Endodermal cell (in vitro differentiated cells): ENCODE measurements at regions not wholly inside any gene's neighbourhood (a gene's known extent, or its start where the extent isn't known, plus 50 kb on each side); places are given as distances from the start of the nearest gene placed in this dataset.

Experiments
- DNase-seq: peaks from one replicate; pipeline ENCODE4 v3.0.0-alpha.2; 2017
- H3K27ac ChIP-seq: 2 replicates; pipeline ENCODE4 v1.5.1; 2013; ENCODE audit warnings: mild to moderate bottlenecking, low read depth, low read length, moderate library complexity
- H3K27me3 ChIP-seq: 2 replicates; pipeline ENCODE4 v1.6.1; 2013; ENCODE audit warnings: mild to moderate bottlenecking, low read length, moderate library complexity; ENCODE audit not compliant: insufficient read depth, control insufficient read depth, poor library complexity, severe bottlenecking
- H3K36me3 ChIP-seq: 2 replicates; pipeline ENCODE4 v1.7.0; 2013; ENCODE audit warnings: mild to moderate bottlenecking, low read length, moderate library complexity; ENCODE audit not compliant: control insufficient read depth, insufficient read depth
- H3K4me1 ChIP-seq: one replicate; pipeline ENCODE4 v1.7.0; 2013; ENCODE audit warnings: low read length; ENCODE audit not compliant: control insufficient read depth, insufficient read depth
- H3K4me3 ChIP-seq: 2 replicates; pipeline ENCODE4 v1.5.1; 2013; ENCODE audit warnings: mild to moderate bottlenecking, low read length, moderate library complexity
- H3K9ac ChIP-seq: 2 replicates; pipeline ENCODE4 v1.6.1; 2013; ENCODE audit warnings: mild to moderate bottlenecking, low read length, moderate library complexity; ENCODE audit not compliant: poor library complexity, severe bottlenecking; ENCODE audit errors: extremely low read depth
- H3K9me3 ChIP-seq: 2 replicates; pipeline ENCODE4 v1.6.1; 2013; ENCODE audit warnings: mild to moderate bottlenecking, low read length, moderate library complexity; ENCODE audit not compliant: control insufficient read depth
- H3K27ac Mint-ChIP-seq: 2 replicates; pipeline ENCODE4 v1.8.0; 2020; ENCODE audit warnings: mixed read lengths
- H3K27me3 Mint-ChIP-seq: 2 replicates; pipeline ENCODE4 v1.8.0; 2021; ENCODE audit warnings: mild to moderate bottlenecking, mixed read lengths; ENCODE audit not compliant: insufficient read depth
- H3K36me3 Mint-ChIP-seq: 2 replicates; pipeline ENCODE4 v1.8.0; 2020; ENCODE audit warnings: low read depth, mixed read lengths
- H3K4me1 Mint-ChIP-seq: 2 replicates; pipeline ENCODE4 v1.8.0; 2020; ENCODE audit warnings: mixed read lengths
- H3K4me3 Mint-ChIP-seq: 2 replicates; pipeline ENCODE4 v1.8.0; 2020; ENCODE audit warnings: mild to moderate bottlenecking, moderate library complexity, mixed read lengths
- H3K9me3 Mint-ChIP-seq: 2 replicates; pipeline ENCODE4 v1.8.0; 2020; ENCODE audit warnings: mild to moderate bottlenecking, mixed read lengths
- CTCF ChIP-seq: fragments of 200-600 bp; sonication (generic); conservative IDR thresholded peaks from 2 replicates; pipeline ENCODE4 v1.5.0; 2021; ENCODE audit warnings: antibody characterized with exemption, mild to moderate bottlenecking
- WGBS, 2 experiments: methylation state at CpG; one replicate each; pipeline versions ENCODE4 v1.1.5 to v1.1.7; 2013; ENCODE audit warnings: missing lambda C conversion rate in 2 of 2, mixed read lengths in 1 of 2; ENCODE audit not compliant: insufficient coverage in 1 of 2, insufficient read length in 1 of 2; 5-methylcytosine and 5-hydroxymethylcytosine counted together

- DNase-seq: no peak
- Histone ChIP-seq H3K9ac (no peak overlapping the region), H3K27ac (no peak overlapping the region), H3K36me3 (no peaks in the 10 kb centered on the region), H3K9me3 (no peaks in the 10 kb centered on the region), H3K27me3 (peaks cover 26% of the 10 kb centered on the region), H3K4me1 (no peaks in the 10 kb centered on the region), H3K4me3 (no peak overlapping the region)
- TF ChIP-seq CTCF: no peak
- Mint-ChIP-seq H3K4me3 (no peak overlapping the region), H3K9me3 (peaks cover 16% of the 10 kb centered on the region), H3K4me1 (no peaks in the 10 kb centered on the region), H3K36me3 (no peaks in the 10 kb centered on the region), H3K27me3 (peaks cover 46% of the 10 kb centered on the region), H3K27ac (no peak overlapping the region)
- WGBS, 2 experiments: 89 to 94% methylated on average over 5 to 7 of the region's 7 CpGs
Observed at GRCh38 chr12:114054982-114055381, 88.9 kb upstream of the RBM19 start.

GRCh38 chr12:114046236-114046998 is 80.3 kb upstream of the RBM19 start:
- Mint-ChIP-seq H3K4me3 (no peak overlapping the region), H3K9me3 (no peaks in the 10 kb centered on the region), H3K36me3 (no peaks in the 10 kb centered on the region), H3K27ac (no peak overlapping the region), H3K4me1 (peaks cover 26% of the 10 kb centered on the region), H3K27me3 (peaks cover 35% of the 10 kb centered on the region)
- Histone ChIP-seq H3K4me3 (no peak overlapping the region), H3K36me3 (no peaks in the 10 kb centered on the region), H3K27ac (no peak overlapping the region), H3K9me3 (no peaks in the 10 kb centered on the region), H3K4me1 (peaks cover 6% of the 10 kb centered on the region), H3K27me3 (peaks cover 31% of the 10 kb centered on the region), H3K9ac (no peak overlapping the region)
- peak; percentile 57 for DNase-seq
- WGBS, 2 experiments: 70 to 80% methylated on average over 1 to 6 of the region's 6 CpGs
- no peak for TF ChIP-seq CTCF

GRCh38 chr12:114045349-114045748 is 79.2 kb upstream of the RBM19 start:
- no peak overlapping the region for H3K4me3 ChIP-seq
- H3K4me1 Mint-ChIP-seq: peaks cover 26% of the 10 kb centered on the region
- H3K9ac ChIP-seq: no peak overlapping the region
- H3K4me3 Mint-ChIP-seq: no peak overlapping the region
- H3K4me1 ChIP-seq: peaks cover 6% of the 10 kb centered on the region
- H3K36me3 Mint-ChIP-seq: no peaks in the 10 kb centered on the region
- H3K27ac ChIP-seq: no peak overlapping the region
- peaks cover 38% of the 10 kb centered on the region for H3K27me3 Mint-ChIP-seq
- no peak overlapping the region for H3K27ac Mint-ChIP-seq
- no peaks in the 10 kb centered on the region for H3K9me3 ChIP-seq
- TF ChIP-seq CTCF: no peak
- no peak for DNase-seq
- no peaks in the 10 kb centered on the region for H3K9me3 Mint-ChIP-seq
- WGBS, 2 experiments: 77 to 78% methylated on average over 6 to 7 of the region's 7 CpGs
- H3K36me3 ChIP-seq: no peaks in the 10 kb centered on the region
- H3K27me3 ChIP-seq: peaks cover 38% of the 10 kb centered on the region
